ENCODE measurements at regions not wholly inside any gene's neighbourhood (a gene's known extent, or its start where the extent isn't known, plus 50 kb on each side); places are given as distances from the start of the nearest gene placed in this dataset.

- TF ChIP-seq EZH2 (IDR thresholded peaks at IDR 0.05; ENCODE audit: low read depth, unreplicated experiment): no peak
- no peak for TF ChIP-seq CTCF (conservative IDR thresholded peaks at IDR 0.05; ENCODE audit: low read depth in 2 of 2)
- no peak for TF ChIP-seq ZNF462 (CRISPR knock-in tag; IDR thresholded peaks at IDR 0.05)
- TF ChIP-seq REST (IDR thresholded peaks at IDR 0.05; ENCODE audit: unreplicated experiment): no peak
Observed at GRCh38 chr1:220322570-220322969, 50.3 kb upstream of the RAB3GAP2 start.

Data from GM23338 (cell line).